DOHH2 (cell line): ENCODE measurements at regions not wholly inside any gene's neighbourhood (a gene's known extent, or its start where the extent isn't known, plus 50 kb on each side); places are given as distances from the start of the nearest gene placed in this dataset.

Experiments used
- EZH2phosphoT487 ChIP-seq: fragments of 200-600 bp; sonication (generic); IDR thresholded peaks from 2 replicates; pipeline ENCODE4 v1.6.1; 2017; ENCODE audit warnings: borderline replicate concordance, mild to moderate bottlenecking, antibody characterized with exemption, low read length, moderate library complexity, mixed read lengths
- TF ChIP-seq, protein P1 (sequence below): fragments of 200-600 bp; sonication (generic); IDR thresholded peaks from one replicate; pipeline ENCODE4 v1.5.1; 2014; ENCODE audit warnings: antibody characterized with exemption, mild to moderate bottlenecking, low read depth, low read length; ENCODE audit not compliant: poor library complexity, severe bottlenecking

DNA sequence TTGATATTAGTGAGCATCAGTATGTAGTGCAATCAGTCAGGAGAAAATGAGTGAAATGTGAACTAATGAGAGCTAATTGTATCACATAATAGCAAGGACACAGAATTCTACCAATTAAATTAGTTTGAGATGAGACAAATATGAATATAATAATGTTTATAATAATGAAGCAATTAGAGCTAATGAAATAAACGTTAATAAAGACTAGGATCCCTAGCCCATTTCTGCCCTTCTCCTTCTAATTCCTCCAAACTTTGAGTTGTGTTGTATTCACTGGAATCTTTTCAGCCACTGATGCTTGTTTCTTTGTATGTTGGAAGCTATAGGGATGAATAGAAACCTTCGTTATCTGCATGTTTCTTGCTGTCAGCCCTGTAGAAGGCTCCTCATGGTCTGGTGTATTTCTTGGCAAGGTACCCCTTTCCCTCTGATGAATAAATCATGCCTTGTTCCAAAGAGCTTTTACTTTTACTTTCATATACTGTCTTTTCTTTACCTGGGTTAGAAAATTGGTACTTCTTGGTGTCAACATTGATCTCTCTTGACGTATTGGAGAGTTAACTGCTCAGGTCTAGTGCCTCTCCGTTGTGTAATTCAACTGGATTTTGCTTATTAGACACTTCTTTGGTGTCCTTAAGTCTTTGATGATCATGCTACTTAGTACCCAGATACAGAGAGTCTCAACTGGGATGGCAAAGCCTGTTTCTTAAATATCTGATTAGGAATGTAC, 154.8 kb downstream of the PTCSC3 start:
- TF ChIP-seq, protein P1, sequence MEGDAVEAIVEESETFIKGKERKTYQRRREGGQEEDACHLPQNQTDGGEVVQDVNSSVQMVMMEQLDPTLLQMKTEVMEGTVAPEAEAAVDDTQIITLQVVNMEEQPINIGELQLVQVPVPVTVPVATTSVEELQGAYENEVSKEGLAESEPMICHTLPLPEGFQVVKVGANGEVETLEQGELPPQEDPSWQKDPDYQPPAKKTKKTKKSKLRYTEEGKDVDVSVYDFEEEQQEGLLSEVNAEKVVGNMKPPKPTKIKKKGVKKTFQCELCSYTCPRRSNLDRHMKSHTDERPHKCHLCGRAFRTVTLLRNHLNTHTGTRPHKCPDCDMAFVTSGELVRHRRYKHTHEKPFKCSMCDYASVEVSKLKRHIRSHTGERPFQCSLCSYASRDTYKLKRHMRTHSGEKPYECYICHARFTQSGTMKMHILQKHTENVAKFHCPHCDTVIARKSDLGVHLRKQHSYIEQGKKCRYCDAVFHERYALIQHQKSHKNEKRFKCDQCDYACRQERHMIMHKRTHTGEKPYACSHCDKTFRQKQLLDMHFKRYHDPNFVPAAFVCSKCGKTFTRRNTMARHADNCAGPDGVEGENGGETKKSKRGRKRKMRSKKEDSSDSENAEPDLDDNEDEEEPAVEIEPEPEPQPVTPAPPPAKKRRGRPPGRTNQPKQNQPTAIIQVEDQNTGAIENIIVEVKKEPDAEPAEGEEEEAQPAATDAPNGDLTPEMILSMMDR = no peak
- TF ChIP-seq EZH2phosphoT487 = no peak
